Heart right ventricle (tissue), 16 donors: ENCODE measurements at regions not wholly inside any gene's neighbourhood (a gene's known extent, or its start where the extent isn't known, plus 50 kb on each side); places are given as distances from the start of the nearest gene placed in this dataset.

Experiments
- ATAC-seq, 8 donors: fragments of 200-7000 bp; cut with Tn5 transposase; one replicate each; pipeline ENCODE4 v1.9.1; 2020; ENCODE audit warnings: mild to moderate bottlenecking in 8 of 8, moderate library complexity in 8 of 8, moderate number of reproducible peaks in 1 of 8
- DNase-seq, 2 donors: peaks; one replicate each; pipeline ENCODE4 v3.0.0-alpha.2; 2020
- H3K27ac ChIP-seq, 10 donors: fragments of 200-600 bp; sonication (generic) in 2 of 10; one replicate each; pipeline versions ENCODE4 v1.5.0 to v1.8.0; 2020 to 2022; ENCODE audit warnings: mild to moderate bottlenecking in 3 of 10
- H3K27me3 ChIP-seq, 7 donors: fragments of 200-600 bp; one replicate each; pipeline ENCODE4 v1.8.0; 2021 to 2022; ENCODE audit warnings: mild to moderate bottlenecking in 2 of 7
- H3K36me3 ChIP-seq, 9 donors: fragments of 200-600 bp; sonication (generic) in 1 of 9; one replicate each; pipeline versions ENCODE4 v1.5.0 to v1.8.0; 2020 to 2022; ENCODE audit warnings: mild to moderate bottlenecking in 2 of 9
- H3K4me1 ChIP-seq, 9 donors: fragments of 200-600 bp; sonication (generic) in 1 of 9; one replicate each; pipeline versions ENCODE4 v1.5.0 to v1.8.0; 2020 to 2022; ENCODE audit warnings: mild to moderate bottlenecking in 4 of 9
- H3K4me3 ChIP-seq, 10 donors: fragments of 200-600 bp; sonication (generic) in 2 of 10; one replicate each; pipeline versions ENCODE4 v1.5.0 to v1.8.0; 2020 to 2022; ENCODE audit warnings: mild to moderate bottlenecking in 7 of 10, moderate library complexity in 2 of 10
- H3K9me3 ChIP-seq, 11 donors: fragments of 200-600 bp in 10 of 11; sonication (generic) in 2 of 11; one replicate each; pipeline versions ENCODE4 v1.5.0 to v1.8.0; 2013 to 2022; ENCODE audit warnings: mild to moderate bottlenecking in 2 of 11, control low read depth in 1 of 11, moderate library complexity in 1 of 11
- WGBS, 2 donors: extraction: QIAGEN DNeasy Blood & Tissue Kit; methylation state at CpG; one replicate each; pipeline ENCODE4 v1.1.7; 2013; ENCODE audit warnings: inconsistent platforms in 1 of 2; 5-methylcytosine and 5-hydroxymethylcytosine counted together
- intact Hi-C, 10 donors: fragments of 100-400 bp; cut with DNase I; formaldehyde crosslinking; loops; one replicate each; pipeline versions ENCODE4 v1.11.1 to v1.14.2; 2022
- TF ChIP-seq, protein P1 (sequence below), 9 donors: fragments of 200-600 bp; sonication (generic) in 2 of 9; IDR thresholded peaks; one replicate each; pipeline versions ENCODE4 v1.5.0 to v1.8.0; 2021 to 2022; ENCODE audit warnings: antibody characterized with exemption in 9 of 9, mild to moderate bottlenecking in 5 of 9, moderate library complexity in 1 of 9
- donor health status: Arrhythmogenic right ventricular cardiomyopathy.
- donor health status: ischemic (EF 13 %, LVEDD 7.1; RV severe dilation, severe dysfunction).
- donor health status: healthy with polysubstance abuse.
- donor health status: DM: no; HTN: yes; CAD: no.
- donor health status: DM: no; HTN: no; CAD: no.
- donor health status: ischemic (EF 25% LVEDD 6.9; RV normal size, moderate dysfunction).
- donor health status: ischemic (EF 25% LVEDD 5.7; RV mildly dilated, moderate dysfunction).
- donor health status: healthy.
- donor health status: DM: yes; HTN: yes; CAD: no.
- donor health status: Ischemic cardiomyopathy.
- donor health status: ischemic (EF 35%, LVEDD 5.7; RV mildly dilated, moderate dysfunction).
- donor health status: nonischemic (EF 11% LVEDD 7.7; RV severe dilation, severe dysfunction).
- donor health status: DM: yes; HTN: yes; CAD: no.
- donor health status: PGD.
- donor health status: ischemic (EF 29% LVEDD 5.4; RV normal size, mild dysfunction).
- donor health status: nonischemic (EF 23%, LVEDD 6.1; RV moderate dilation, normal function).

DNA sequence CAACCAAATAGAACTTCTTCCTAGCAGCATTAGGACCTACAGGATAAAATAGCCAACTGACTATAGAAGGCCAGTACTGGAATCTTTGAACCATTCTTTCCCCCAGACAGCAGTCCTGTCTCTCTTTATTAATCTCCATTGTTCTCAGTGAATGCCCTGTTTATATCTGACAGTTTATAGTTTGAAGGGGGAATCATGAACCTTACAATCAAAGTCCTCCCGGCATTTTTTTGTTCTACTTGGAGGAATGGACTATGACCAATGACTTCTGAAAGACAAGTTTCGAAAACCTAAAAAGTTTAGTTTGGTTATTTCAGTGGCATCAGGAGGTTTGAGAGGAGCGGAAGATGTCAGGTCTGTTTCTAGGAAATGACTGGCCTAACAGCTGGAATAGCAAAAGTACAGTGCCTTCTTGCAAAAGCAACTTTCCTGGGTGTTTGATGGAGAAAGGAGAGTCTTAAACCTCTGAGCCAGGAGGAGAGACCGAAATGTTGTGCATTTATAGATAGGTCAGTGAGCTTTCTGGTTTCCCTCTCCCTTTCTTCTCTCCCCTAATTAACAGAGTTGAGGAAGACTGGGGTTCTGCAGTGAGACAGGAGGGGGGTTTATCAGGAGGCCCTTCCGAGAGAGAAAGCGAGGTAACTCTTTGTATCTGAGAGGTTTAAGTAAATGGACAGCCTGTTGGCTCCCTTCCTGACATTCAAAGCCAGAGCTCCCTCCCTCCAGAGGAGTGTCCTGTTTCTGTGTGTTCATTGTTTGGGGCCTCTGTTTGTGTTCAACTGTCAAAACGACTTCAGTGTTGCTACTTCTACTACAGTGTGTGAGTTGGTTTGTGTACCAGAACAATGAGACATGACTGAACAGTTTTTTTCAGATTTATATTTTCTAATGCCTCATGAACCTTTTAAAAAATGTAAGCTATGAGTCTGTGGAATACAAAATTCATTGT, 383.0 kb upstream of the RARB start:
- H3K4me1 ChIP-seq = peaks cover 0 to 59% (median 27%) of the 10 kb centered on the region in 9 donors
- no peaks in the 10 kb centered on the region for H3K9me3 ChIP-seq
- peak overlapping the region in 9 of 10 donors; percentile 7 to 72 (median 24) for H3K27ac ChIP-seq
- H3K27me3 ChIP-seq = no peaks in the 10 kb centered on the region
- H3K4me3 ChIP-seq = no peak overlapping the region
- ATAC-seq (peak; percentile 56 to 91 (median 85)), DNase-seq (peak in 1 of 2 donors; percentile 29)
- intact Hi-C loops = loop anchor here in 3 of 10 donors (10.0 kb wide), 3 partner anchors 110 to 550 kb away; partner anchors contain the start of gene RARB (in 2 of the 3)
- 52 to 56% methylated on average over 7 of the region's 7 CpGs for WGBS, 2 donors
- TF ChIP-seq, protein P1, sequence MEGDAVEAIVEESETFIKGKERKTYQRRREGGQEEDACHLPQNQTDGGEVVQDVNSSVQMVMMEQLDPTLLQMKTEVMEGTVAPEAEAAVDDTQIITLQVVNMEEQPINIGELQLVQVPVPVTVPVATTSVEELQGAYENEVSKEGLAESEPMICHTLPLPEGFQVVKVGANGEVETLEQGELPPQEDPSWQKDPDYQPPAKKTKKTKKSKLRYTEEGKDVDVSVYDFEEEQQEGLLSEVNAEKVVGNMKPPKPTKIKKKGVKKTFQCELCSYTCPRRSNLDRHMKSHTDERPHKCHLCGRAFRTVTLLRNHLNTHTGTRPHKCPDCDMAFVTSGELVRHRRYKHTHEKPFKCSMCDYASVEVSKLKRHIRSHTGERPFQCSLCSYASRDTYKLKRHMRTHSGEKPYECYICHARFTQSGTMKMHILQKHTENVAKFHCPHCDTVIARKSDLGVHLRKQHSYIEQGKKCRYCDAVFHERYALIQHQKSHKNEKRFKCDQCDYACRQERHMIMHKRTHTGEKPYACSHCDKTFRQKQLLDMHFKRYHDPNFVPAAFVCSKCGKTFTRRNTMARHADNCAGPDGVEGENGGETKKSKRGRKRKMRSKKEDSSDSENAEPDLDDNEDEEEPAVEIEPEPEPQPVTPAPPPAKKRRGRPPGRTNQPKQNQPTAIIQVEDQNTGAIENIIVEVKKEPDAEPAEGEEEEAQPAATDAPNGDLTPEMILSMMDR (IDR thresholded peaks at IDR 0.05) = no peak
- no peaks in the 10 kb centered on the region for H3K36me3 ChIP-seq

DNA sequence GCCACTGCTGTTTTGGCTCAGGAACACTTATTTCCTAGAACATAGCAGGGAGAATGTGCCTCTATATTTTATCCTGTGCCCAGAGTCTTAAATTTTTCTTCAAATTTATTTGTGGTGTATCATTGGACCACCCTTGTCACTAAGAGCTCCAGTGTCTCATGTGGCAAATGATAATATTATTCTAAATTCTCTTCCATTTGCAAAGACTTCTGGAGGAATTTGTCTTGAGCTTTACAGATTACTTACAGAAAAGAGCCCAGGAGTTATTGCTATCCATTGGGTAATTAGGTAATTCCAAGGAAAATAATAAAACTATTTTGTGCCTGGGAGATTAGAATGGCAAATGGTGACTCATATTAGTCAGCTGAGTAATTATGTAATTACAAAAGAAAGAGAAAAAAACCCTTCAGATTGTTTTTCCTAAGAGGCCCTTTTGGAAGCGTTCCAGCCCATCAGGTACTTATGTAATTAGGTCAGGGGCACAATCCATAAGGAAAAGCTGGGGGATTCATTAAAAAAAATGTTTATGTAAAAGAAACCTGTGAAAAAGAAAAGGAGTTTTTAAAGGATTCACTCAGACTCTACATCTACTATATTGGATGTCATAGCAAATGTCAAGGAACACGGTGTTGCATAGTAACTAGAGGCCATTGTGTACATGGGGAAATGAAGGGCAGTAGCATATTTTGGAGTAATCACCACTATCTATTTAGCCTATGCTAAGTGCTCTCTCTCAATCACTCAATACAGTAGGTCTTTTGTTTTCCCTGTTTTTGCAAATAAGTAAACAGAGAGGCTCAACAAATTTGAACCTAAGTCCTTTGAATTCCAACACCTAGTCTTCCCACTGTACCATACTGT, 380.9 kb upstream of the RARB start:
- intact Hi-C loops = loop anchor here in 3 of 10 donors (10.0 kb wide), 3 partner anchors 108 to 548 kb away; partner anchors contain the start of gene RARB (in 2 of the 3)
- Histone ChIP-seq H3K4me3 (no peak overlapping the region), H3K9me3 (no peaks in the 10 kb centered on the region), H3K27ac (peak overlapping the region in 1 of 10 donors; percentile 2), H3K27me3 (no peaks in the 10 kb centered on the region), H3K4me1 (peaks cover 0 to 54% (median 27%) of the 10 kb centered on the region in 9 donors), H3K36me3 (no peaks in the 10 kb centered on the region)
- TF ChIP-seq, protein P1 (IDR thresholded peaks at IDR 0.05) = no peak
- DNase-seq = no peak
- ATAC-seq = no peak
- WGBS, 2 donors = 75 to 78% methylated on average over 2 of the region's 2 CpGs

DNA sequence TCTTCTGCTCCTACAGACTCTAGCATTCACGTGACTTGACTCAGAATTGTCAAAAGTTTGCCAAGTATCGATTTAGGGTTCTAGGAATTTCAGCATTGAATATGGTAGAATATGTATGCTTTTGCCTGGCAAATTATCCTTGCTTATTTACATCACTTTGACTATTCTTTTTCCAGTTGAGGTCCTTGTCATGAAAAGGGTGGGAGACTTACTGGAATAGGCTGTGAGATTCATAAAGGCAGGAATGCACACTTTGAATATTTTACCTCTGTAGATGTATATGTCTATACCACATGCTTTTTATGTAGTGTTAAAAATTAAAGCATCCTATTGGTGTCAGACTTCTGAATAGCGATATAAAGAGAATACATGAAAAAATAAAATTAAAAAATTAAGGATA, 378.8 kb upstream of the RARB start:
- TF ChIP-seq, protein P1 (IDR thresholded peaks at IDR 0.05) = no peak
- Histone ChIP-seq H3K36me3 (no peaks in the 10 kb centered on the region), H3K27me3 (no peaks in the 10 kb centered on the region), H3K4me1 (peaks cover 0 to 33% (median 19%) of the 10 kb centered on the region in 9 donors), H3K4me3 (no peak overlapping the region), H3K27ac (no peak overlapping the region), H3K9me3 (no peaks in the 10 kb centered on the region)
- DNase-seq (no peak), ATAC-seq (no peak)
- intact Hi-C loops = loop anchor here in 3 of 10 donors (10.0 kb wide), 3 partner anchors 105 to 545 kb away; partner anchors contain the start of gene RARB (in 2 of the 3)
- 88% methylated on average over 3 of the region's 3 CpGs for WGBS, 2 donors

DNA sequence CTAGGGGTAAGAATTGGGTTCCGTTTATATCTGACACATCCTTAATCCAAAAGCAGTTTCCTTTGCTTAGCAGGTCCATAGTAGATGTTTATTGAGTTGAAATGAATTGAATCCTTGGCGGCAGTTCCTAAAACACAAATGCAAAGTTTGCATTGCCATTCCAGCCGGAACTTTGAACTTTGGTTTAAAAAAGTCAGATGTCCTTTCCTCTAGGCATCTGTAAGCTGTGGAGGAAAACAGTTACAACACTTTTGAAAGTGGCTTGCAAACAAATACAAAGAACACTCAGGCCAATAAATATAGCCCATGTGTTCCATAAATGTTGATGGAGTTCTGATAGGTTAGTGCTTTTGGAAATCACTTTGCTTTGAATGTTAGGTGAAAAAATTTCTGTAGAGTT, 374.7 kb upstream of the RARB start:
- Histone ChIP-seq H3K4me1 (peaks cover 0 to 4% (median 0%) of the 10 kb centered on the region in 9 donors), H3K27me3 (no peaks in the 10 kb centered on the region), H3K4me3 (no peak overlapping the region), H3K9me3 (no peaks in the 10 kb centered on the region), H3K36me3 (no peaks in the 10 kb centered on the region), H3K27ac (no peak overlapping the region)
- intact Hi-C loops = no loop called here
- ATAC-seq (no peak), DNase-seq (no peak)
- TF ChIP-seq, protein P1 (IDR thresholded peaks at IDR 0.05) = no peak
- WGBS, 2 donors = 93 to 95% methylated on average over 3 of the region's 3 CpGs
